GM23248 (cell line): ENCODE measurements at regions not wholly inside any gene's neighbourhood (a gene's known extent, or its start where the extent isn't known, plus 50 kb on each side); places are given as distances from the start of the nearest gene placed in this dataset.

Experiments
- DNase-seq: peaks from one replicate; pipeline ENCODE4 v3.0.0-alpha.2; 2015
- H2AFZ ChIP-seq: fragments of 200-600 bp; sonication (generic); 2 replicates; pipeline ENCODE4 v1.6.1; 2016; ENCODE audit warnings: antibody characterized with exemption
- H3F3A ChIP-seq: fragments of 200-600 bp; sonication (generic); 2 replicates; pipeline ENCODE4 v1.6.1; 2016; ENCODE audit warnings: mild to moderate bottlenecking, antibody characterized with exemption, mixed run types; ENCODE audit not compliant: insufficient read depth
- H3K27ac ChIP-seq: fragments of 200-600 bp; sonication (generic); 2 replicates; pipeline ENCODE4 v1.5.1; 2016; ENCODE audit warnings: mild to moderate bottlenecking
- H3K27me3 ChIP-seq: fragments of 200-600 bp; sonication (generic); replicated peaks from 2 replicates; pipeline ENCODE4 v1.6.1; 2016; ENCODE audit warnings: mild to moderate bottlenecking; ENCODE audit not compliant: insufficient read depth
- H3K36me3 ChIP-seq: fragments of 200-600 bp; sonication (generic); 2 replicates; pipeline ENCODE4 v1.6.1; 2016; ENCODE audit warnings: low read depth, mild to moderate bottlenecking
- H3K4me1 ChIP-seq: fragments of 200-600 bp; sonication (generic); 2 replicates; pipeline ENCODE4 v1.6.1; 2016; ENCODE audit warnings: mild to moderate bottlenecking; ENCODE audit not compliant: insufficient read depth
- H3K4me2 ChIP-seq: fragments of 200-600 bp; sonication (generic); one replicate; pipeline ENCODE4 v1.6.1; 2016; ENCODE audit warnings: mild to moderate bottlenecking; ENCODE audit not compliant: unreplicated experiment
- H3K4me3 ChIP-seq: fragments of 200-600 bp; sonication (generic); 2 replicates; pipeline ENCODE4 v1.5.1; 2016; ENCODE audit warnings: mild to moderate bottlenecking
- H3K79me2 ChIP-seq: fragments of 200-600 bp; sonication (generic); 2 replicates; pipeline ENCODE4 v1.6.1; 2016; ENCODE audit warnings: mild to moderate bottlenecking; ENCODE audit not compliant: insufficient read depth
- H3K9ac ChIP-seq: fragments of 200-600 bp; sonication (generic); 2 replicates; pipeline ENCODE4 v1.6.1; 2016; ENCODE audit warnings: mild to moderate bottlenecking
- H3K9me2 ChIP-seq: fragments of 200-600 bp; sonication (generic); 2 replicates; pipeline ENCODE4 v1.6.1; 2016; ENCODE audit warnings: mixed run types, mild to moderate bottlenecking, moderate library complexity; ENCODE audit not compliant: insufficient read depth
- H3K9me3 ChIP-seq: fragments of 200-600 bp; sonication (generic); one replicate; pipeline ENCODE4 v1.6.1; 2017; ENCODE audit warnings: low read depth
- H4K20me1 ChIP-seq: fragments of 200-600 bp; sonication (generic); 2 replicates; pipeline ENCODE4 v1.6.0; 2016; ENCODE audit not compliant: insufficient read depth
- EZH2 ChIP-seq: fragments of 200-600 bp; sonication (generic); IDR thresholded peaks from 2 replicates; pipeline ENCODE4 v1.6.1; 2018; ENCODE audit warnings: antibody characterized with exemption, mild to moderate bottlenecking; ENCODE audit not compliant: insufficient read depth, poor library complexity, severe bottlenecking
- EZH2phosphoT487 ChIP-seq: fragments of 200-600 bp; sonication (generic); IDR thresholded peaks from 2 replicates; pipeline ENCODE4 v1.6.1; 2018; ENCODE audit warnings: antibody characterized with exemption, moderate library complexity, mild to moderate bottlenecking, low read depth; ENCODE audit not compliant: insufficient read depth
- WGBS, 2 experiments: methylation state at CpG; one replicate each; pipeline ENCODE4 v1.1.6; 2015 to 2017; ENCODE audit warnings: low lambda C conversion rate in 2 of 2, low coverage in 1 of 2; ENCODE audit errors: missing lambda C conversion rate in 2 of 2; 5-methylcytosine and 5-hydroxymethylcytosine counted together
- in situ Hi-C: fragments of 300-500 bp; cut with MboI; formaldehyde crosslinking; loops from 2 replicates; pipeline ENCODE4 v1.15.0; 2020

DNA sequence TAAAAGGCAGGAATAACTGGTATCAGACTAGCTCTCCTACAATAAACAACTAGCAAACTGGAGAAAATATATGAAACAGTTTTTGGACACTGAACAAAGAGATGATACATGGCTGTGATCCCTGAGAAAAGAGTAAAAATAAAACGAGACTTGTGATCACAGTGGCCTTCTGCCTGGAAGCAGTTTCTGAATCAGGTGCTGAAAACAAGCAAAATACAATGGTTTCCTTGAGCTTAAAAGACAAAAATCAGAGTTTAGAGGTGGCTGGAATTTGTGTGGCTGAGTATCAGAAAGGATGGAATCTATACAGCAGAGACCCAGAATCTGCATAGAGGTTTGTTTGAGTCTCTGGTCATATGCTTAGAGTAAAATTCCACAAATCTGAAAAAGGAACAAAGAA, 242.5 kb upstream of the SOX9 start:
- Histone ChIP-seq H3K27me3 (no peaks in the 10 kb centered on the region), H3K9me3 (no peaks in the 10 kb centered on the region), H3K4me2 (no peak overlapping the region), H2AFZ (no peak overlapping the region), H3F3A (no peaks in the 10 kb centered on the region), H3K79me2 (no peaks in the 10 kb centered on the region), H3K27ac (no peak overlapping the region), H3K4me1 (no peaks in the 10 kb centered on the region), H3K9ac (no peak overlapping the region), H3K9me2 (no peaks in the 10 kb centered on the region), H3K4me3 (no peak overlapping the region), H3K36me3 (no peaks in the 10 kb centered on the region), H4K20me1 (no peaks in the 10 kb centered on the region)
- 7 to 12% methylated on average over 1 of the region's 1 CpG for WGBS, 2 experiments
- no peak for DNase-seq
- in situ Hi-C loops: no loop called here
- TF ChIP-seq EZH2: no peak
- TF ChIP-seq EZH2phosphoT487: no peak

DNA sequence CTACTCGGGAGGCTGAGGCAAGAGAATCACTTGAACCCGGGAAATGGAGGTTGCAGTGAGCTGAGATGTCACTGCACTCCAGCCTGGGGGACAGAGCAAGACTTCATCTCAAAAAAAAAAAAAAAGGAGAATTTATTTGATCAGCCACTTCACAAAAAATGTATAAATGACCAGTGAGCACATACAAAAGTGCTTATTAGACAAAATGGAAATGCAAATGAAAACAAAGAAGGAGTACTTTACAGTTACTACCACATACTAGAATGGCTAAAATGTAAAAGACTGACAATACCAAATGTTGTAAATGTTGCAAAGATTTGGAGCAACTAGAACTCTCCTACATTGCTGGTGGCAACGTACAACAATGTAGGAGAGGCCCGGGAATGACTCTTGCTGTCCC, 241.8 kb upstream of the SOX9 start:
- TF ChIP-seq EZH2phosphoT487 (no peak), EZH2 (no peak)
- Histone ChIP-seq H3K9me3 (no peaks in the 10 kb centered on the region), H3K36me3 (no peaks in the 10 kb centered on the region), H3F3A (no peaks in the 10 kb centered on the region), H3K9me2 (no peaks in the 10 kb centered on the region), H3K4me2 (no peak overlapping the region), H3K4me3 (no peak overlapping the region), H2AFZ (no peak overlapping the region), H3K79me2 (no peaks in the 10 kb centered on the region), H3K27ac (no peak overlapping the region), H3K27me3 (no peaks in the 10 kb centered on the region), H4K20me1 (no peaks in the 10 kb centered on the region), H3K9ac (no peak overlapping the region), H3K4me1 (no peaks in the 10 kb centered on the region)
- 80% methylated on average over 4 of the region's 4 CpGs for WGBS, 2 experiments
- in situ Hi-C loops: no loop called here
- no peak for DNase-seq

DNA sequence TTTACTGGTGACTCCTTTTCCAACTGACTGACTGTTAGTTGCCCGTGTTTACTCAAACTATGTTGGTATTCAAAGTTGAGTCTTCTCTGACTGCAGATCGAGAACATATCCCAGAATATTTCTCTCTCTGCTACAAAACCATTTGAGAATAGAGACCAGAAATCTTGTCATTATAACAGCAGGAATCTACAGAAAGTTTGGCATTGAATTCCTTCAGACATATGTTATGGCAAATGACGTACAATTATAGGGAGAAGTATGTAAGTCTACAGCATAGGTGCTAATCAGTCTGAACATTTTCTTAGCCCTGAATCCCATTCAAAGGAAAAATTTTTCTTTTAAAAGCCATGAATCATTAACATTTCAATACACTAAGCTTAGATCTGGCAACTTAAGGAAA, 239.8 kb upstream of the SOX9 start:
- TF ChIP-seq EZH2phosphoT487 (no peak), EZH2 (no peak)
- Histone ChIP-seq H3F3A (no peaks in the 10 kb centered on the region), H3K27me3 (no peaks in the 10 kb centered on the region), H3K4me2 (no peak overlapping the region), H2AFZ (no peak overlapping the region), H3K79me2 (no peaks in the 10 kb centered on the region), H3K9me3 (no peaks in the 10 kb centered on the region), H3K4me1 (no peaks in the 10 kb centered on the region), H3K9ac (no peak overlapping the region), H3K36me3 (no peaks in the 10 kb centered on the region), H3K27ac (no peak overlapping the region), H3K9me2 (no peaks in the 10 kb centered on the region), H3K4me3 (no peak overlapping the region), H4K20me1 (no peaks in the 10 kb centered on the region)
- WGBS, 2 experiments: 28 to 41% methylated on average over 3 of the region's 3 CpGs
- in situ Hi-C loops: no loop called here
- no peak for DNase-seq

DNA sequence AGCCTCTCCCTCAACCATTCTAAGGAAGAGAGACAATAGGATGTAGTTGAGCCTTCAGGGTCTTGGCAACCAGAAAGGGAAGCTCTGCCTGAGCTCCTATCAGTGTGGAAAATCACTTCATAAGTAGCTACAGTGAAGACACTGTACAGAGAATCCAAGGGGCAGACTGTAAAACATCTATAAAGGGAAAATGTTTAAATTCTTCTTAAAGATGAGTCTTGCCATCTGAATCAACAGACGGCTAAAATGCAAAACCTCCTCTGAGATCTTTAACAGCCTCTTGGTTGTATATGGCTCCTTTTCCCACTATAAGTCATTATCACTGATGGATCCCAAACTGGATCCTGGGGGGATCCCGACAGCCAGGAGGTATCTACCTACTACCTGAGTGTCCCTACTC, 239.2 kb upstream of the SOX9 start:
- no peaks in the 10 kb centered on the region for H3K79me2 ChIP-seq
- H3K27me3 ChIP-seq: no peaks in the 10 kb centered on the region
- no peaks in the 10 kb centered on the region for H3F3A ChIP-seq
- DNase-seq: no peak
- in situ Hi-C loops: no loop called here
- H3K36me3 ChIP-seq: no peaks in the 10 kb centered on the region
- WGBS, 2 experiments: 66 to 74% methylated on average over 2 of the region's 2 CpGs
- H3K4me1 ChIP-seq: no peaks in the 10 kb centered on the region
- no peak overlapping the region for H2AFZ ChIP-seq
- TF ChIP-seq EZH2 (no peak), EZH2phosphoT487 (no peak)
- no peak overlapping the region for H3K27ac ChIP-seq
- H4K20me1 ChIP-seq: no peaks in the 10 kb centered on the region
- H3K4me3 ChIP-seq: no peak overlapping the region
- H3K9me3 ChIP-seq: no peaks in the 10 kb centered on the region
- no peaks in the 10 kb centered on the region for H3K9me2 ChIP-seq
- H3K9ac ChIP-seq: no peak overlapping the region
- no peak overlapping the region for H3K4me2 ChIP-seq

DNA sequence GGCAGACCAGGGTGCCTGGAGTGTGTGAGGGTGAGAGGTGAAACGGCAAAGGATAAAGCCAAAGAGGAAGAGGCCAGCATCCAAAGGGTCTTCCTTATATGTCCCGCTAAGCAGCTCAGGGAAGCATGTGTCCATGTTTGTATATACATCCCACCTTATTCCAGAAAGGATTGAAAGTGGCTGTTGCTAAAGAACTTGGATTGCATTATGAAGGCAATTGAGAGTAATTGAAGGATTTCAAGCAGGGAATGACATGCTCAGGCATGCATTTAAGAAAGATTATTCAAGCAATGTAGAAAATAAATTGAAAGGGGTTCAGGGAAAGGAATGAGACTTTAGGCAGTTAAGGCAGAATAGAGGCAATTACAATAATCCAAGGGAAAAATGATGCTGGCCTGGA, 237.6 kb upstream of the SOX9 start:
- in situ Hi-C loops: no loop called here
- no peaks in the 10 kb centered on the region for H3K4me1 ChIP-seq
- TF ChIP-seq EZH2phosphoT487 (no peak), EZH2 (no peak)
- DNase-seq: no peak
- no peak overlapping the region for H2AFZ ChIP-seq
- no peak overlapping the region for H3K4me2 ChIP-seq
- H3K9me2 ChIP-seq: no peaks in the 10 kb centered on the region
- no peaks in the 10 kb centered on the region for H3F3A ChIP-seq
- H3K36me3 ChIP-seq: no peaks in the 10 kb centered on the region
- no peaks in the 10 kb centered on the region for H4K20me1 ChIP-seq
- H3K4me3 ChIP-seq: no peak overlapping the region
- WGBS, 2 experiments: 87 to 88% methylated on average over 2 of the region's 2 CpGs
- H3K27me3 ChIP-seq: no peaks in the 10 kb centered on the region
- no peak overlapping the region for H3K27ac ChIP-seq
- no peaks in the 10 kb centered on the region for H3K9me3 ChIP-seq
- H3K9ac ChIP-seq: no peak overlapping the region
- H3K79me2 ChIP-seq: no peaks in the 10 kb centered on the region
